Mesendoderm (in vitro differentiated cells): ENCODE measurements at regions not wholly inside any gene's neighbourhood (a gene's known extent, or its start where the extent isn't known, plus 50 kb on each side); places are given as distances from the start of the nearest gene placed in this dataset.

Source experiments
- DNase-seq: peaks from one replicate; pipeline ENCODE4 v3.0.0; 2013
- H2AK5ac ChIP-seq: 2 replicates; pipeline ENCODE4 v1.6.1; 2013; ENCODE audit warnings: low read length, inconsistent platforms
- H2BK120ac ChIP-seq: 2 replicates; pipeline ENCODE4 v1.6.1; 2013; ENCODE audit warnings: low read depth, mild to moderate bottlenecking, low read length, moderate library complexity, mixed read lengths
- H2BK15ac ChIP-seq: replicated peaks from 2 replicates; pipeline ENCODE4 v1.6.1; 2013; ENCODE audit warnings: low read depth, mild to moderate bottlenecking, moderate library complexity
- H2BK5ac ChIP-seq: 2 replicates; pipeline ENCODE4 v1.6.1; 2013; ENCODE audit warnings: low read length, inconsistent platforms
- H3K18ac ChIP-seq: 2 replicates; pipeline ENCODE4 v1.6.1; 2013; ENCODE audit warnings: mild to moderate bottlenecking, low read length, mixed read lengths
- H3K23ac ChIP-seq: one replicate; pipeline ENCODE4 v1.6.1; 2013; ENCODE audit warnings: low read length
- H3K27ac ChIP-seq: 2 replicates; pipeline ENCODE4 v1.5.1; 2013; ENCODE audit warnings: low read depth, mild to moderate bottlenecking, inconsistent platforms, low read length, moderate library complexity
- H3K27me3 ChIP-seq: 2 replicates; pipeline ENCODE4 v1.6.1; 2013; ENCODE audit warnings: low read length, control low read depth, mild to moderate bottlenecking, inconsistent platforms; ENCODE audit not compliant: insufficient read depth, poor library complexity
- H3K36me3 ChIP-seq: 2 replicates; pipeline ENCODE4 v1.6.1; 2013; ENCODE audit warnings: low read length, inconsistent platforms; ENCODE audit not compliant: control insufficient read depth, insufficient read depth
- H3K4ac ChIP-seq: one replicate; pipeline ENCODE4 v1.6.1; 2013; ENCODE audit warnings: low read depth, mild to moderate bottlenecking, low read length, moderate library complexity
- H3K4me1 ChIP-seq: 2 replicates; pipeline ENCODE4 v1.6.1; 2013; ENCODE audit warnings: low read depth, low read length, inconsistent platforms; ENCODE audit not compliant: control insufficient read depth
- H3K4me2 ChIP-seq: 2 replicates; pipeline ENCODE4 v1.6.1; 2013; ENCODE audit warnings: low read length
- H3K4me3 ChIP-seq: 2 replicates; pipeline ENCODE4 v1.5.1; 2013; ENCODE audit warnings: mild to moderate bottlenecking, low read length
- H3K56ac ChIP-seq: one replicate; pipeline ENCODE4 v1.6.1; 2013; ENCODE audit warnings: low read length
- H3K79me1 ChIP-seq: 2 replicates; pipeline ENCODE4 v1.6.1; 2013; ENCODE audit warnings: low read length, inconsistent platforms
- H3K79me2 ChIP-seq: 2 replicates; pipeline ENCODE4 v1.6.1; 2013; ENCODE audit warnings: mild to moderate bottlenecking, low read length; ENCODE audit not compliant: control insufficient read depth, insufficient read depth
- H3K9ac ChIP-seq: 2 replicates; pipeline ENCODE4 v1.6.1; 2013; ENCODE audit warnings: low read length, inconsistent platforms
- H4K5ac ChIP-seq: one replicate; pipeline ENCODE4 v1.6.1; 2013; ENCODE audit warnings: low read length
- H4K8ac ChIP-seq: one replicate; pipeline ENCODE4 v1.6.1; 2013; ENCODE audit warnings: low read depth, mild to moderate bottlenecking, control low read depth, low read length, moderate library complexity
- WGBS: extraction: QIAGEN DNeasy Blood & Tissue Kit; methylation state at CpG from one replicate; pipeline ENCODE4 v1.1.7; 2013; ENCODE audit warnings: low lambda C conversion rate, missing lambda C conversion rate; ENCODE audit not compliant: insufficient coverage; ENCODE audit errors: extremely low coverage; 5-methylcytosine and 5-hydroxymethylcytosine counted together

DNA sequence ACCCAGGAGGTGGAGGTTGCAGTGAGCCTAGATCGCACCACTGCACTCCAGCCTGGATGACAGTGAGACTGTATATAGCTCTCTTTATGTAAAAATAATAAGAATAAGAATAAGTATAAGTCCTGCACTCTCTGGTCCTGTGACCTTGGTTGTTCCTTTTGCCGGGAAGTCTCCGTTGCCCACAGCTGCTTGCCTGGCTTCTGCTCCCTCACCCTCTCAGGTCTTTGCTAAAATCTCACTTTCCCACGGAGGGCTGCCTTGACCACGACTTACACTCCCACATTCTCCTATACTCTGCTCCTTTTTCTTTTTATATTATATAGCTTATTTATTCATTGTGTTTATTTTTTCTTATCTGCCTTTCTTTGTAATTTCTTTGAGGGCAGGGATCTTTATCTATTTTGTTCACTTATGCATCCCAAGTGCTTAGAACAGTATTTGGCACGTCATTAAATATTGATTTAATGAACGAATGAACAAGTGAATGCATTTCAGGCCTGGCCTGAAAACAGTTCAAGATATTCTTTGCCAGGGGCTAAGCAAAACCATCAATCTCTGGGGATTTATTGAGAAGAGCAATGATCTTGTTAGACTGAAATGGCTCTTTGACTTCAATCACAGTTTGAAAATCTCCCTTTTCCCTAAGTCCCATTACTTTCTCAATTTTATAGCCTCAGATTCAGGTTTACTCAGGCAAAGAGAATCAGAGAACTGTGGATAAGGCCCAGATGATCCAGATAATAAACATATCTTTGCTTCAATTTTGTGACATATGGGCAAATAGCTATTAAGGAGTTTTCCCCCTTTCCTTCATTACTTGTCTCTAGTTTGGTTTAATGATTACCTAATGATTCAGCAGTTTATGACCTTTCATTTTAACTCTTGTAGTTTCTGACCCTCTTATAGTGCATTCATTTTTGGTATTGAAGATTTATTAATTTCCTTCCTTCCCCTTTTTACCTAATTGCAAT is 60.8 kb upstream of the TMC1 start:
- Histone ChIP-seq H3K4me3 (no peak overlapping the region), H2AK5ac (no peak overlapping the region), H3K27ac (no peak overlapping the region), H4K8ac (no peak overlapping the region), H2BK120ac (no peak overlapping the region), H3K36me3 (no peaks in the 10 kb centered on the region), H3K79me2 (no peaks in the 10 kb centered on the region), H3K4me1 (no peaks in the 10 kb centered on the region), H3K27me3 (no peaks in the 10 kb centered on the region), H4K5ac (no peak overlapping the region), H3K79me1 (no peaks in the 10 kb centered on the region), H3K4ac (no peak overlapping the region), H2BK15ac (no peak overlapping the region), H3K18ac (no peak overlapping the region), H3K23ac (no peak overlapping the region), H3K9ac (no peak overlapping the region), H3K56ac (no peak overlapping the region), H3K4me2 (no peak overlapping the region), H2BK5ac (no peak overlapping the region)
- no peak for DNase-seq
- no CpG with 5 or more reads among the region's 7 CpGs for WGBS

DNA sequence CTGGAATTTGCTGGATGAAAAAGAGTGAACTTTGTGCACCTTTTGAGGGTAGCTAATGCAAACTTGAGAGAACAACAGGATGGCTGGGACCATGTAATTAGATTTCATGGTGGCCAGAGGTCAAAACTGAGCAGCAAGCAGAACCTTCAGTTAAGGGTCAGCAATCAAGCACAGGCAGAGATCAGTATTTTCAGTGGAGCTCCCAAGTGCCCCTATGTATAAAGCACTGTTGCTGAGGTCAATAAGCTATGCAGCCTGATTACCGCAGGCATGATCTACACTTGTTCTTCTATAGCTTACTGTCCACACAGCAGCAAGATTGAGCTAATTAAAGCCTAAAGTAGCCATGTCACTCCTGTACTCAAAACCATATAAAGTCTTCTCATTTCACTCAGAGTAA is 62.1 kb upstream of the TMC1 start:
- H3K23ac ChIP-seq: no peak overlapping the region

DNA sequence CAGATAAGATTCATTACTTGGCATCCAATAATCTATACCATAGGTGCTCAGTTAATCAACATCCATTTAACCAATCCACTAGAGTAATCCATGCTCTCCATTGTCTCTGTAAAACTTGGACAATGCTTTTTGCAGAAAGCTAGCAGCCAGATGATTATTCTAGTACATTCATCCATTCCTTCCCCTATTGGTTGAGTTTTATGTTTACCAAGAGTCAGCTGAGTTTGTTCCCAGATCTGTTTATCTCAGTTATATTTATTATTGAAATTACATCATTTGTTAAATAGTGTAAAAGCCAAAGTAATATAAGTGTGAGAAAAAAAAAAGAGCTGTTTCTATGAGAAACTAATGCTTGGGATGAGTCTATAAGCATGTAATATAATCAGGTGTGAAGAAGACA is 63.3 kb upstream of the TMC1 start:
- H2BK15ac ChIP-seq: no peak overlapping the region
- no peak overlapping the region for H3K4me3 ChIP-seq
- no peak overlapping the region for H3K4me2 ChIP-seq
- H3K79me1 ChIP-seq: no peaks in the 10 kb centered on the region
- no peak overlapping the region for H3K4ac ChIP-seq
- no peak overlapping the region for H3K18ac ChIP-seq
- H2BK5ac ChIP-seq: no peak overlapping the region
- H3K56ac ChIP-seq: no peak overlapping the region
- no peak overlapping the region for H4K8ac ChIP-seq
- no peak overlapping the region for H3K9ac ChIP-seq
- H3K36me3 ChIP-seq: no peaks in the 10 kb centered on the region
- H3K79me2 ChIP-seq: no peaks in the 10 kb centered on the region
- no peaks in the 10 kb centered on the region for H3K4me1 ChIP-seq
- no peak overlapping the region for H2BK120ac ChIP-seq
- no peak overlapping the region for H3K23ac ChIP-seq
- H4K5ac ChIP-seq: no peak overlapping the region
- DNase-seq: no peak
- no peaks in the 10 kb centered on the region for H3K27me3 ChIP-seq
- no peak overlapping the region for H3K27ac ChIP-seq
- no peak overlapping the region for H2AK5ac ChIP-seq

More for the DNA sequence above, 62.1 kb upstream of the TMC1 start:
- H2BK120ac ChIP-seq: no peak overlapping the region
- H4K8ac ChIP-seq: no peak overlapping the region
- no peak overlapping the region for H4K5ac ChIP-seq
- no peak overlapping the region for H3K4ac ChIP-seq
- H3K27me3 ChIP-seq: no peaks in the 10 kb centered on the region
- no peak overlapping the region for H3K18ac ChIP-seq
- no peaks in the 10 kb centered on the region for H3K36me3 ChIP-seq
- no peaks in the 10 kb centered on the region for H3K79me2 ChIP-seq
- H3K4me3 ChIP-seq: no peak overlapping the region
- no peak overlapping the region for H3K9ac ChIP-seq
- no CpG with 5 or more reads among the region's 1 CpG for WGBS
- H2BK5ac ChIP-seq: no peak overlapping the region
- H3K79me1 ChIP-seq: no peaks in the 10 kb centered on the region
- H3K4me2 ChIP-seq: no peak overlapping the region
- no peak overlapping the region for H2AK5ac ChIP-seq
- H3K4me1 ChIP-seq: no peaks in the 10 kb centered on the region
- no peak overlapping the region for H2BK15ac ChIP-seq
- DNase-seq: no peak
- no peak overlapping the region for H3K27ac ChIP-seq
- no peak overlapping the region for H3K56ac ChIP-seq

DNA sequence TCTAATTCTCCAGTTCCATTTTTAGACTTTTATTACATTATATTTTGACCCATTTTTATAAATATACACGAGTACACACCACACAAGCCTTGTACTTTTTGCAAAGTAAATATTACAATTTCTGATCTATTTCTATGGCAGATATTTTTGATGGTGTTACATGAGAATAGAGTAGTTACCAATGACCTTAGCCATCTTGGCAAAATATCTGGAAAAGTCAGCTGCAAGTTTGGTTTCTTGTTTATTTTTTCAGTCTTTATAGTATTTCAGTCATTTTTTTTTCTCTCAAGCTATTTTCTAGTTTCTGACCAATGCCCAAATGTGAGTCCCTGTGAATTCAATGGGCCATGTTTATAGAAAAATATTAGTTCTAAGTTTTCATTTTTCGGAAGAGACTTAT is 64.0 kb upstream of the TMC1 start:
- H3K36me3 ChIP-seq: no peaks in the 10 kb centered on the region

DNA sequence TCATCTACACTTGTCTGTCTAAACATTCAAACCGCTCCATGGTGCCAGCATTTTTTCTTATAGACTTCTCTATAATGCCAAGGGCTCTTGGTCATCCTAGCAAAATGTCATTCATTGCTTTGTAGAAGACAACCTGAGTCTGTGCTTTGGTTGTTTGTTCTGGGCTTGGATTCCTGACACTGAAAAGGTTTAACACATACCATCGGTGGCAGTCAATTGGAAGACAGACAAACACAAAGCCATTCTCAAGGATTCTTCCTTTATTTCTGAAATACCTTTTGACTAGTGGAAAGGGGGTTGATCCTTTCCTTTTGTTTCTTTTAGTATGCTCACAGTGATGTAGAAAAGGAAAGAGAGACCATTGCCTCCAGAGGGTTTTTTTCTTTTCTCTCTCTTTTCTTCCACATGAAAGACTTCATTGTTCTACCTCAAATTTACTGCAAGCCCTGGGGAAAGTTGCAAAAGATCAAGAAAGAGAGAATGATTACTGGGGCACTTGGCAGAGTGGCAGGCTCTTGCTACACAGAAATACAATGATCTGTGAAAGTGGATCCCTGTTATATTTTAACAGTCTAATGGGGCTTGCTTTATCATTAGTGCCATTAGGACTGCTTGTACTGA is 66.4 kb upstream of the TMC1 start:
- no peak overlapping the region for H4K5ac ChIP-seq
- no peak overlapping the region for H3K56ac ChIP-seq
- peak overlapping the region; percentile 28 for H3K18ac ChIP-seq
- H4K8ac ChIP-seq: no peak overlapping the region
- peak; percentile 29 for DNase-seq
- no peak overlapping the region for H2BK120ac ChIP-seq
- no peaks in the 10 kb centered on the region for H3K79me1 ChIP-seq
- no peak overlapping the region for H2BK15ac ChIP-seq
- no peak overlapping the region for H3K4me2 ChIP-seq
- H2AK5ac ChIP-seq: no peak overlapping the region
- no peaks in the 10 kb centered on the region for H3K27me3 ChIP-seq
- H3K36me3 ChIP-seq: no peaks in the 10 kb centered on the region
- no CpG with 5 or more reads among the region's 2 CpGs for WGBS
- no peaks in the 10 kb centered on the region for H3K4me1 ChIP-seq
- H3K27ac ChIP-seq: no peak overlapping the region
- H3K9ac ChIP-seq: no peak overlapping the region
- H3K23ac ChIP-seq: no peak overlapping the region
- no peak overlapping the region for H3K4ac ChIP-seq
- H3K79me2 ChIP-seq: no peaks in the 10 kb centered on the region
- H3K4me3 ChIP-seq: no peak overlapping the region
- no peak overlapping the region for H2BK5ac ChIP-seq

More for the DNA sequence above, 64.0 kb upstream of the TMC1 start:
- no peak overlapping the region for H2BK15ac ChIP-seq
- no peak overlapping the region for H4K8ac ChIP-seq
- no peak overlapping the region for H3K9ac ChIP-seq
- no peak overlapping the region for H3K23ac ChIP-seq
- no peak overlapping the region for H2BK120ac ChIP-seq
- H2BK5ac ChIP-seq: no peak overlapping the region
- H2AK5ac ChIP-seq: no peak overlapping the region
- no peak overlapping the region for H4K5ac ChIP-seq
- no CpG with 5 or more reads among the region's 2 CpGs for WGBS
- H3K4me3 ChIP-seq: no peak overlapping the region
- no peak overlapping the region for H3K27ac ChIP-seq
- no peaks in the 10 kb centered on the region for H3K79me1 ChIP-seq
- H3K56ac ChIP-seq: no peak overlapping the region
- DNase-seq: no peak
- no peaks in the 10 kb centered on the region for H3K4me1 ChIP-seq
- H3K27me3 ChIP-seq: no peaks in the 10 kb centered on the region
- no peak overlapping the region for H3K4me2 ChIP-seq
- no peak overlapping the region for H3K4ac ChIP-seq
- H3K79me2 ChIP-seq: no peaks in the 10 kb centered on the region
- no peak overlapping the region for H3K18ac ChIP-seq
